ENCODE measurements at regions not wholly inside any gene's neighbourhood (a gene's known extent, or its start where the extent isn't known, plus 50 kb on each side); places are given as distances from the start of the nearest gene placed in this dataset.
A peak's percentile ranks its signal among the peaks of the same experiment; 100 is the strongest.

GRCh38 chr1:172960019-172960418 lies 90.7 kb downstream of the TNFSF18 start:
- Histone ChIP-seq H3K4me3 (ENCODE audit: low read depth in 1 of 3, low read length in 3 of 3) (no peak overlapping the region), H3K27me3 (ENCODE audit: control insufficient read depth in 3 of 3, insufficient read depth in 3 of 3, low read length in 3 of 3) (no peaks in the 10 kb centered on the region), H3K9me3 (ENCODE audit: control insufficient read depth in 2 of 2, insufficient read depth in 1 of 2, low read depth in 1 of 2, low read length in 1 of 2) (no peaks in the 10 kb centered on the region), H3K36me3 (ENCODE audit: control insufficient read depth in 3 of 3, insufficient read depth in 2 of 3, low read depth in 1 of 3, low read length in 3 of 3) (no peaks in the 10 kb centered on the region), H3K4me1 (ENCODE audit: control insufficient read depth in 3 of 3, insufficient read depth in 2 of 3, low read depth in 1 of 3, low read length in 2 of 3) (peaks cover 0 to 4% (median 2%) of the 10 kb centered on the region in 3 donors), H3K27ac (ENCODE audit: low read depth in 1 of 3, low read length in 2 of 3) (no peak overlapping the region)
- FAIRE-seq (no peak), DNase-seq (no peak)
- 89 to 94% (median 92%) methylated on average over 3 of the region's 3 CpGs for WGBS, 3 donors

DNA sequence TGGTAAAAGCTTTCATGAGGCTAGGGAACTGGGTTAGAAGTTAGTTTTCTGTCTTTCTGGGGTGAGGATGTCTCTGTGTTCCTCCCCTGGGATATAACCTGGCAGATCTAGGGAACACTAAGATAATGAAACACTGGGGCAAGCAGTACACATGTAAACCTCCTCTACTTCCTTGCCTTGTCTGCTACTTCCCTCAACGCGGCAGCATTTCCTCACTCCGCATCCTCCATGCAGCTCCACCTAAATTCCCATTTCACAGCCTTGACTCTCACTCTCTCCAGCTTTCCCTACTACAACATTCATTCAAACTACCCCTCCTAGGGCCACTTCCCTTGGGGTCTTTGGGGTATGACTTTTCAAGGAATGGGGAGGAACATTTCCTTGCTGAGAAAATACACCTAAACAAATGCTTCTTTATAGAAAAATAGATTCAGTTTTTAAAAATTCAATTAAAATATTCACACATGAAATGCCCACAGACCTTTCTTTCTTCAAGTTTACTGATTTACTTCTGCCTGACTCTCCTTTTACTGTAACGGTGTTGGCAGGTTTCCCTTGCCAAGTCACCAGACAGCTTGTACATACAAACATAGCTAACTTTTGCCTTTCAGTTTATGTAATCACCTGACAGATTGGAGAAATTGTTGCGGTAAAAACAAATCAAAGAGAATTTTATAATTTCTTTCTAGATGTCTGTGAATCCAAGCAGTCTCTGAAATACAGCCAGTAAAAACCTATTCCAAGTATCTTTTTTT lies 90.1 kb downstream of the TNFSF18 start:
- no peak overlapping the region for H3K27ac ChIP-seq (ENCODE audit: low read depth in 1 of 3, low read length in 2 of 3)
- no peaks in the 10 kb centered on the region for H3K36me3 ChIP-seq (ENCODE audit: control insufficient read depth in 3 of 3, insufficient read depth in 2 of 3, low read depth in 1 of 3, low read length in 3 of 3)
- H3K9me3 ChIP-seq (ENCODE audit: control insufficient read depth in 2 of 2, insufficient read depth in 1 of 2, low read depth in 1 of 2, low read length in 1 of 2) = no peaks in the 10 kb centered on the region
- no peaks in the 10 kb centered on the region for H3K27me3 ChIP-seq (ENCODE audit: control insufficient read depth in 3 of 3, insufficient read depth in 3 of 3, low read length in 3 of 3)
- DNase-seq = no peak
- no peak overlapping the region for H3K4me3 ChIP-seq (ENCODE audit: low read depth in 1 of 3, low read length in 3 of 3)
- peaks cover 0 to 4% (median 2%) of the 10 kb centered on the region in 3 donors for H3K4me1 ChIP-seq (ENCODE audit: control insufficient read depth in 3 of 3, insufficient read depth in 2 of 3, low read depth in 1 of 3, low read length in 2 of 3)
- WGBS, 3 donors = 60 to 68% (median 63%) methylated on average over 5 of the region's 5 CpGs
- FAIRE-seq = peak; percentile 5

DNA sequence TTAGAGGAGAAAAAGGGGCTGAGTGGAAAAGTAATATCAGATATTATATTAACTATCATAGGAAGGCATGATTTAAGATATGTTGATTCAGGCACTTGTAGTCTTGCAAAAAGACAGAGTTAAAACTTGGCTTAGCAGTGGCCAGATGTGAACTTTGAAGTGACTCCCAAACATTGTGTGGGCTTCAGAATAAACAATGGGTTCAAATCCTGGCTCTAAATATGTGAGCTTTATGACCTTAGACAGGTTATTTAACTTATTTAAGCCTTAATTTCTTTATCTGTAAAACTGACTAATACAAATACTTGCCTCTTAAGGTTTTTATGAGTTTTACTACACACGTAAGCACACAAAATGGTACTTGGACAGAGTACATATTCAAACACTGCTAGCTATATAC lies 85.9 kb downstream of the TNFSF18 start:
- no peak overlapping the region for H3K27ac ChIP-seq (ENCODE audit: low read depth in 1 of 3, low read length in 2 of 3)
- no peaks in the 10 kb centered on the region for H3K9me3 ChIP-seq (ENCODE audit: control insufficient read depth in 2 of 2, insufficient read depth in 1 of 2, low read depth in 1 of 2, low read length in 1 of 2)
- H3K4me3 ChIP-seq (ENCODE audit: low read depth in 1 of 3, low read length in 3 of 3) = no peak overlapping the region
- no peak for DNase-seq
- no peaks in the 10 kb centered on the region for H3K27me3 ChIP-seq (ENCODE audit: control insufficient read depth in 3 of 3, insufficient read depth in 3 of 3, low read length in 3 of 3)
- WGBS, 3 donors = 83 to 95% (median 88%) methylated on average over 1 of the region's 1 CpG
- no peaks in the 10 kb centered on the region for H3K36me3 ChIP-seq (ENCODE audit: control insufficient read depth in 3 of 3, insufficient read depth in 2 of 3, low read depth in 1 of 3, low read length in 3 of 3)
- no peak for FAIRE-seq
- no peaks in the 10 kb centered on the region for H3K4me1 ChIP-seq (ENCODE audit: control insufficient read depth in 3 of 3, insufficient read depth in 2 of 3, low read depth in 1 of 3, low read length in 2 of 3)

DNA sequence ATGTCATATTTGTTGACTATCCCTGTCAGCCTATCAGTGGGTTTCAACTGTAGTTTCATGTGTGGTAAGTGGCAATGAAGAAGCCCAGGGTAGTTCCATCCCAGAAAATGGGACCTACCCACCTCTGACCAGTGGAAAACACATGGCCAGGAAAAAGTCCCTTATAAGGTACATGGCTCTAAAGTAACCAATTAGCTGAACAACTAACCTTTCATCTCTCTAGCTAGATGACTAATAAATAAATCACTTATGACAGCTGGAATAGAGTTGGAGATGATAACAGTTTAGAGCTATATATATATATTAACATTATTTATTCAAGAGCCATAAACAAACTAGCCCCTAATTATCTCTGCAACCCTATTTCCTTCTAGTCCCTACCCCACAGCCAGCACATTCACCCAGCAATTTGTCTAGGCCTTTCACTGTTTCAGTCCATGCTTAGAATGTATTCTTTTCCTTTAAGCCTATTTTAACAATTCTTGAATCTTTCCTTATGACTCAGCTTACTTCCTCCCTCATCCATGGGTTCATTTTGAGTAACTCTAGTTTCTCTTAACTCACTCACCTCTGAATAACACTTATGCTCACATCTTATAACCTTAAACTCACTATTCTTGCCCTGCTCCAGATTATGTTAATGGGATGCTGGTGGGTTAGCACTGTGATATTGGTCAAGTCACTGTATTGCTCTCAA lies 83.7 kb downstream of the TNFSF18 start:
- no peak overlapping the region for H3K4me3 ChIP-seq (ENCODE audit: low read depth in 1 of 3, low read length in 3 of 3)
- no peaks in the 10 kb centered on the region for H3K36me3 ChIP-seq (ENCODE audit: control insufficient read depth in 3 of 3, insufficient read depth in 2 of 3, low read depth in 1 of 3, low read length in 3 of 3)
- no peaks in the 10 kb centered on the region for H3K9me3 ChIP-seq (ENCODE audit: control insufficient read depth in 2 of 2, insufficient read depth in 1 of 2, low read depth in 1 of 2, low read length in 1 of 2)
- no peaks in the 10 kb centered on the region for H3K27me3 ChIP-seq (ENCODE audit: control insufficient read depth in 3 of 3, insufficient read depth in 3 of 3, low read length in 3 of 3)
- H3K27ac ChIP-seq (ENCODE audit: low read depth in 1 of 3, low read length in 2 of 3) = no peak overlapping the region
- no peak for FAIRE-seq
- peak in 1 of 2 donors; percentile 59 for DNase-seq
- no peaks in the 10 kb centered on the region for H3K4me1 ChIP-seq (ENCODE audit: control insufficient read depth in 3 of 3, insufficient read depth in 2 of 3, low read depth in 1 of 3, low read length in 2 of 3)

- no peaks in the 10 kb centered on the region for H3K4me1 ChIP-seq (ENCODE audit: control insufficient read depth in 3 of 3, insufficient read depth in 2 of 3, low read depth in 1 of 3, low read length in 2 of 3)
- no peaks in the 10 kb centered on the region for H3K9me3 ChIP-seq (ENCODE audit: control insufficient read depth in 2 of 2, insufficient read depth in 1 of 2, low read depth in 1 of 2, low read length in 1 of 2)
- no peak overlapping the region for H3K27ac ChIP-seq (ENCODE audit: low read depth in 1 of 3, low read length in 2 of 3)
- H3K36me3 ChIP-seq (ENCODE audit: control insufficient read depth in 3 of 3, insufficient read depth in 2 of 3, low read depth in 1 of 3, low read length in 3 of 3) = no peaks in the 10 kb centered on the region
- no peak overlapping the region for H3K4me3 ChIP-seq (ENCODE audit: low read depth in 1 of 3, low read length in 3 of 3)
- H3K27me3 ChIP-seq (ENCODE audit: control insufficient read depth in 3 of 3, insufficient read depth in 3 of 3, low read length in 3 of 3) = no peaks in the 10 kb centered on the region
- DNase-seq (no peak), FAIRE-seq (no peak)
Measured at GRCh38 chr1:172967936-172968335, 82.8 kb downstream of the TNFSF18 start.

GRCh38 chr1:172969611-172970010 lies 81.1 kb downstream of the TNFSF18 start:
- H3K4me3 ChIP-seq (ENCODE audit: low read depth in 1 of 3, low read length in 3 of 3) = no peak overlapping the region
- DNase-seq (no peak), FAIRE-seq (no peak)
- H3K9me3 ChIP-seq (ENCODE audit: control insufficient read depth in 2 of 2, insufficient read depth in 1 of 2, low read depth in 1 of 2, low read length in 1 of 2) = no peaks in the 10 kb centered on the region
- H3K27ac ChIP-seq (ENCODE audit: low read depth in 1 of 3, low read length in 2 of 3) = no peak overlapping the region
- no peaks in the 10 kb centered on the region for H3K4me1 ChIP-seq (ENCODE audit: control insufficient read depth in 3 of 3, insufficient read depth in 2 of 3, low read depth in 1 of 3, low read length in 2 of 3)
- H3K36me3 ChIP-seq (ENCODE audit: control insufficient read depth in 3 of 3, insufficient read depth in 2 of 3, low read depth in 1 of 3, low read length in 3 of 3) = no peaks in the 10 kb centered on the region
- no peaks in the 10 kb centered on the region for H3K27me3 ChIP-seq (ENCODE audit: control insufficient read depth in 3 of 3, insufficient read depth in 3 of 3, low read length in 3 of 3)

DNA sequence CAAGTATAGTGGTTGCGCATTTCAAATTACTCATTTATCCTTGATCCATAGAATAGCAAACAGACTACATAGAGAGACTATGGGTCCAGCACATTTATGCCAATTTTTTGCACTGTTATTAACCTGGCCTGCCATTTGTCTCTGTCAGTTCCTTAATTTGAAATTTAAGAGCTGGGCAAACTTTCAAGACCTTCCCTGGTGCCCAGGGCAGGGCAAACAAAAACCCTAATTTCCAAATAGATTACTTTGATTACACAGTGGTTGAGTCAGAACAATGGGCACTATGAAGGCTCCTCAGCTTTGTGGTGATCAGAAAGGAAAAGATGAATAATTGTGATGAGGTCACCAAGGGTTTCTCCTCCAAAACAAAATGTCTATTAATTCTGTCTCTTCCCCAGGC lies 80.6 kb downstream of the TNFSF18 start:
- H3K36me3 ChIP-seq (ENCODE audit: control insufficient read depth in 3 of 3, insufficient read depth in 2 of 3, low read depth in 1 of 3, low read length in 3 of 3) = no peaks in the 10 kb centered on the region
- no peaks in the 10 kb centered on the region for H3K27me3 ChIP-seq (ENCODE audit: control insufficient read depth in 3 of 3, insufficient read depth in 3 of 3, low read length in 3 of 3)
- DNase-seq (no peak), FAIRE-seq (no peak)
- WGBS, 3 donors = 97 to 100% (median 100%) methylated on average over 1 of the region's 1 CpG
- H3K27ac ChIP-seq (ENCODE audit: low read depth in 1 of 3, low read length in 2 of 3) = no peak overlapping the region
- H3K9me3 ChIP-seq (ENCODE audit: control insufficient read depth in 2 of 2, insufficient read depth in 1 of 2, low read depth in 1 of 2, low read length in 1 of 2) = no peaks in the 10 kb centered on the region
- H3K4me1 ChIP-seq (ENCODE audit: control insufficient read depth in 3 of 3, insufficient read depth in 2 of 3, low read depth in 1 of 3, low read length in 2 of 3) = no peaks in the 10 kb centered on the region
- no peak overlapping the region for H3K4me3 ChIP-seq (ENCODE audit: low read depth in 1 of 3, low read length in 3 of 3)

DNA sequence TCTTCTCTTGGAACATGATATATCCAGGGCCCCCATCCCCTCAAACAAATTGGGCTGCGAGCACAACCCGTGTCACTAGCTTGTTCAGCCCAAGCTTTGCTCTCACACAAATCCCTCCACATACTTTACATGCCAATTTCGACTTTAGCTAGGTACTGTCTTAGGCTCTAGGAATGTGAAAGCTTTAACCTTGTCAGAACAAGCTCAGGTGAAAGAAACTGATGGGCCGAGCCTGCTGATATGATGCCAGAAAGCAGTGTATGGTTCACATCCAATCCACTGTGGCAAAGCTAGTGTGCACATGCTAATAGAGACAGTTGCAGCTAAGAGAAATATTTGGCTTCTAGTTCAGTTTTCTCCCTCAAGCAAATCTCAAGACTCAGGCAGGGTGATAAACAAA lies 79.5 kb downstream of the TNFSF18 start:
- 69 to 81% (median 77%) methylated on average over 4 of the region's 4 CpGs for WGBS, 3 donors
- no peaks in the 10 kb centered on the region for H3K36me3 ChIP-seq (ENCODE audit: control insufficient read depth in 3 of 3, insufficient read depth in 2 of 3, low read depth in 1 of 3, low read length in 3 of 3)
- no peaks in the 10 kb centered on the region for H3K27me3 ChIP-seq (ENCODE audit: control insufficient read depth in 3 of 3, insufficient read depth in 3 of 3, low read length in 3 of 3)
- DNase-seq = no peak
- H3K4me3 ChIP-seq (ENCODE audit: low read depth in 1 of 3, low read length in 3 of 3) = no peak overlapping the region
- no peaks in the 10 kb centered on the region for H3K9me3 ChIP-seq (ENCODE audit: control insufficient read depth in 2 of 2, insufficient read depth in 1 of 2, low read depth in 1 of 2, low read length in 1 of 2)
- no peak overlapping the region for H3K27ac ChIP-seq (ENCODE audit: low read depth in 1 of 3, low read length in 2 of 3)
- peaks cover 0 to 3% (median 2%) of the 10 kb centered on the region in 3 donors for H3K4me1 ChIP-seq (ENCODE audit: control insufficient read depth in 3 of 3, insufficient read depth in 2 of 3, low read depth in 1 of 3, low read length in 2 of 3)
- no peak for FAIRE-seq

- Histone ChIP-seq H3K36me3 (ENCODE audit: control insufficient read depth in 3 of 3, insufficient read depth in 2 of 3, low read depth in 1 of 3, low read length in 3 of 3) (no peaks in the 10 kb centered on the region), H3K4me3 (ENCODE audit: low read depth in 1 of 3, low read length in 3 of 3) (no peak overlapping the region), H3K27ac (ENCODE audit: low read depth in 1 of 3, low read length in 2 of 3) (no peak overlapping the region), H3K4me1 (ENCODE audit: control insufficient read depth in 3 of 3, insufficient read depth in 2 of 3, low read depth in 1 of 3, low read length in 2 of 3) (peaks cover 0 to 9% (median 2%) of the 10 kb centered on the region in 3 donors), H3K9me3 (ENCODE audit: control insufficient read depth in 2 of 2, insufficient read depth in 1 of 2, low read depth in 1 of 2, low read length in 1 of 2) (no peaks in the 10 kb centered on the region), H3K27me3 (ENCODE audit: control insufficient read depth in 3 of 3, insufficient read depth in 3 of 3, low read length in 3 of 3) (no peaks in the 10 kb centered on the region)
- 82 to 93% (median 86%) methylated on average over 2 of the region's 2 CpGs for WGBS, 3 donors
- no peak for DNase-seq
- no peak for FAIRE-seq
Measured at GRCh38 chr1:172972258-172972657, 78.5 kb downstream of the TNFSF18 start.
